A673 (cell line): ENCODE measurements at regions not wholly inside any gene's neighbourhood (a gene's known extent, or its start where the extent isn't known, plus 50 kb on each side); places are given as distances from the start of the nearest gene placed in this dataset.
A peak's percentile ranks its signal among the peaks of the same experiment; 100 is the strongest.

Source experiments
- BruUV-seq: library from RNA; stranded (reverse); fragments of 400-500 nt; replicated peaks from 2 replicates; lab custom pipeline; 2021; lab: Mats Ljungman, UMichigan
- CTCF ChIA-PET: fragments of 300-600 bp; sonication (Branson Sonifier 250); formaldehyde crosslinking; loops from one replicate; lab custom pipeline; 2022; ENCODE audit warnings: antibody characterized with exemption; lab: Charles Lee
- POLR2A ChIA-PET: fragments of 300-600 bp; sonication (Branson Sonifier 250); formaldehyde crosslinking; loops from one replicate; lab custom pipeline; 2022; ENCODE audit warnings: antibody characterized with exemption; ENCODE audit not compliant: low non-redundant PET; lab: Charles Lee
- DNase-seq: peaks from one replicate; pipeline ENCODE4 v3.0.0-alpha.2; 2015; ENCODE audit warnings: low spot score
- H3K27ac ChIP-seq: fragments of 200-600 bp; sonication (generic); 2 replicates; pipeline ENCODE4 v1.5.1; 2016; ENCODE audit warnings: mixed run types, low read depth, mild to moderate bottlenecking, mixed read lengths, antibody characterized with exemption, low read length; ENCODE audit not compliant: poor library complexity, severe bottlenecking
- H3K27me3 ChIP-seq: fragments of 200-600 bp; sonication (generic); replicated peaks from 2 replicates; pipeline ENCODE4 v1.6.1; 2017; ENCODE audit warnings: mixed run types, low read depth, mild to moderate bottlenecking, mixed read lengths, antibody characterized with exemption, low read length; ENCODE audit not compliant: insufficient read depth, poor library complexity
- H3K36me3 ChIP-seq: fragments of 200-600 bp; sonication (generic); 2 replicates; pipeline ENCODE4 v1.6.1; 2016; ENCODE audit warnings: mixed run types, mild to moderate bottlenecking, mixed read lengths, antibody characterized with exemption, low read length; ENCODE audit not compliant: insufficient read depth, poor library complexity, severe bottlenecking
- H3K4me1 ChIP-seq: fragments of 200-600 bp; sonication (generic); 2 replicates; pipeline ENCODE4 v1.6.1; 2017; ENCODE audit warnings: mixed run types, mild to moderate bottlenecking, mixed read lengths, antibody characterized with exemption, low read length; ENCODE audit not compliant: insufficient read depth, poor library complexity, severe bottlenecking
- H3K4me3 ChIP-seq: fragments of 200-600 bp; sonication (generic); 2 replicates; pipeline ENCODE4 v1.5.1; 2016; ENCODE audit warnings: low read depth, mixed run types, mild to moderate bottlenecking, mixed read lengths, low read length; ENCODE audit not compliant: poor library complexity, severe bottlenecking
- H3K9me3 ChIP-seq: fragments of 200-600 bp; sonication (generic); 2 replicates; pipeline ENCODE4 v1.6.1; 2016; ENCODE audit warnings: mixed run types, low read depth, mild to moderate bottlenecking, mixed read lengths, antibody characterized with exemption, low read length; ENCODE audit not compliant: poor library complexity, severe bottlenecking
- EZH2 ChIP-seq: fragments of 200-600 bp; sonication (generic); IDR thresholded peaks from 2 replicates; pipeline ENCODE4 v1.6.1; 2017; ENCODE audit warnings: borderline replicate concordance, low read depth, mild to moderate bottlenecking, mixed read lengths, antibody characterized with exemption, low read length; ENCODE audit not compliant: poor library complexity, severe bottlenecking
- intact Hi-C: fragments of 100-400 bp; cut with micrococcal nuclease; formaldehyde crosslinking; loops from one replicate; pipeline ENCODE4 v1.10.0; 2022; ENCODE audit not compliant: unreplicated experiment
- TF ChIP-seq, protein P1 (sequence below): fragments of 300-800, 200-600 bp; sonication (generic); conservative IDR thresholded peaks from 2 replicates; pipeline ENCODE4 v1.5.1; 2017; ENCODE audit warnings: low read depth, mild to moderate bottlenecking, antibody characterized with exemption, low read length, moderate library complexity, mixed read lengths

DNA sequence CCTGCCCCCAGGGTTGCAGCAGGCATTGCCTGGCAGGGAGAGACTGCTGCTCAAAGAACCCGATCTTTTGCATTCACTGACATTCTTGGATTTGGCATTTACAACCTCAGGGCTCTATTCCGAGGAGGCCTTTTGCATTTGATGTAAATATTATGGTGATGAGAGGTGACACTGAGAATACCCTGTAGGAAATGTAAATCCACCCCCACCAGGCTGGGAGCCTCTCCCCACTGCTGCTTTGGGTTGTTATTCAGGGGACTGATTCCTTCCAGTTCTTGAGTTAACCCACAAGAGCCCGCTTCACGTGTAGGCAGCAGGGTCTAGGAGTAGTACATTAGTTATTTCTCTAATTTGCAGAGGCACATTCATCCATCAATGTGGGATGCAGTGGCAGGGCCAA, 55.5 kb upstream of the ARAP3 start:
- H3K9me3 ChIP-seq, result no peaks in the 10 kb centered on the region
- H3K36me3 ChIP-seq, result no peaks in the 10 kb centered on the region
- ChIA-PET POLR2A (no interaction called here), CTCF (no interaction called here)
- intact Hi-C loops, result no loop called here
- no peak for DNase-seq
- no peak overlapping the region for H3K27ac ChIP-seq
- H3K4me1 ChIP-seq, result no peaks in the 10 kb centered on the region
- peaks cover 20% of the 10 kb centered on the region for H3K27me3 ChIP-seq
- no peak overlapping the region for H3K4me3 ChIP-seq
- no TSS peak for BruUV-seq
- no peak for TF ChIP-seq EZH2
- TF ChIP-seq, protein P1, sequence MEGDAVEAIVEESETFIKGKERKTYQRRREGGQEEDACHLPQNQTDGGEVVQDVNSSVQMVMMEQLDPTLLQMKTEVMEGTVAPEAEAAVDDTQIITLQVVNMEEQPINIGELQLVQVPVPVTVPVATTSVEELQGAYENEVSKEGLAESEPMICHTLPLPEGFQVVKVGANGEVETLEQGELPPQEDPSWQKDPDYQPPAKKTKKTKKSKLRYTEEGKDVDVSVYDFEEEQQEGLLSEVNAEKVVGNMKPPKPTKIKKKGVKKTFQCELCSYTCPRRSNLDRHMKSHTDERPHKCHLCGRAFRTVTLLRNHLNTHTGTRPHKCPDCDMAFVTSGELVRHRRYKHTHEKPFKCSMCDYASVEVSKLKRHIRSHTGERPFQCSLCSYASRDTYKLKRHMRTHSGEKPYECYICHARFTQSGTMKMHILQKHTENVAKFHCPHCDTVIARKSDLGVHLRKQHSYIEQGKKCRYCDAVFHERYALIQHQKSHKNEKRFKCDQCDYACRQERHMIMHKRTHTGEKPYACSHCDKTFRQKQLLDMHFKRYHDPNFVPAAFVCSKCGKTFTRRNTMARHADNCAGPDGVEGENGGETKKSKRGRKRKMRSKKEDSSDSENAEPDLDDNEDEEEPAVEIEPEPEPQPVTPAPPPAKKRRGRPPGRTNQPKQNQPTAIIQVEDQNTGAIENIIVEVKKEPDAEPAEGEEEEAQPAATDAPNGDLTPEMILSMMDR, result no peak

DNA sequence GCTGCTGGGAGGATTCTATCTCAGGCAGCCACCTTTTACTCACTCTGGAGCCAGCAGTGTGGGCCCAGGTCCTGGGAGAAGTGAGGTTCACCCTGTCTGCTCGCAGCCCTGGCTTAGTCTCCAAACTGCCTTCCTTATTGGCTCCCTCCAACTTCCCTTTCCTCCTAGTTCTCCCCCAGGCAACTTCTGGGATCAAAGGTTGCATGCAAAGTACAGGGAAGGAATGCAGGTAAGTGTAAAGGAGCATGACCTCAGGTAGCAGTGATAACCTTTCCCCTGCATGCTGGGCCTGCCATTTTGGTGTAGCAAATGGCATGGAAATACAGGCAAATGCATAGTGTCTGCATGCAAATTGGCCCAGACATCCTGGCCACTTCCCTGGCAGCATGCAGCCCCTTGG, 53.8 kb upstream of the ARAP3 start:
- POLR2A ChIA-PET, result no interaction called here
- no peak for DNase-seq
- H3K4me1 ChIP-seq, result no peaks in the 10 kb centered on the region
- peaks cover 20% of the 10 kb centered on the region for H3K27me3 ChIP-seq
- BruUV-seq, result no TSS peak
- H3K4me3 ChIP-seq, result no peak overlapping the region
- CTCF ChIA-PET, result no interaction called here
- H3K9me3 ChIP-seq, result no peaks in the 10 kb centered on the region
- no peaks in the 10 kb centered on the region for H3K36me3 ChIP-seq
- no peak overlapping the region for H3K27ac ChIP-seq
- intact Hi-C loops, result no loop called here
- TF ChIP-seq, protein P1, result no peak
- no peak for TF ChIP-seq EZH2

DNA sequence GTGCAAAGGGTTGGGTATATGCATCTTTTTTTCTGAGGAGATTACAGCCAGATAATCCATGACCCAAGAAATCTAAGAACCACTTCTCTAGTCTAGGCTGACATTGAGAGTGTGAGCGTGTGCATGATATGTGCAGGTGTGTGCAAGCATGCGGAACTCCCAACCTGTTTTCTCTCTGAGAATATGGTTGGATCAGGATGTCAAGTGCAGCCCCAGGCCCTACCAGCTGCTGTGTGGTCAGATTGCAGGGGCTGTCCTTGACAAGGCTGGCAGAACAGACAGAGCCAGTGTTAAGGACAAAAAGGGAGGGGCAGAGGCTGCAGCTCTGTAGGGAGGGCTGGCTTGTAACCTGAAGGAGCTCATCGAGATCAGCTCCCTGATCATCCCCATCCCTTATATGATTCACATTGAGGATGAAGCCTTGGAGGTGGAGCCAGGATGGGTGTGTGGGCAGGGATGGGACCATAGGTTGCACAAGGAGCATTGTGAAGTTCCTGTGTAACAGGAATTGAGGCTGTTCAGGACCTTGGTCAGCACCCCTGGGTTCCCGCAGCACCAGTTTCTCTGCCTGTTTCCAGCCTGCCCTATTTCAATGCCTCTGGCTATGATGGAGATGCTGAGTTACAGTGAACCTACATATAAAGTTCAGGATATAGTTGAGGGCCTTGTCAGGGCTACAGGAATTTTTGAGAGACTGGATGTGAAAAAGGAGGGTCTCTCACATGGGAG, 52.6 kb upstream of the ARAP3 start:
- no peaks in the 10 kb centered on the region for H3K9me3 ChIP-seq
- H3K27ac ChIP-seq, result no peak overlapping the region
- TF ChIP-seq, protein P1, result no peak
- TF ChIP-seq EZH2, result no peak
- ChIA-PET CTCF (no interaction called here), POLR2A (no interaction called here)
- peaks cover 20% of the 10 kb centered on the region for H3K27me3 ChIP-seq
- no peak overlapping the region for H3K4me3 ChIP-seq
- no peaks in the 10 kb centered on the region for H3K4me1 ChIP-seq
- intact Hi-C loops, result no loop called here
- BruUV-seq, result no TSS peak
- peak; percentile 55 for DNase-seq
- H3K36me3 ChIP-seq, result no peaks in the 10 kb centered on the region
